Ishikawa (cell line): ENCODE measurements at regions not wholly inside any gene's neighbourhood (a gene's known extent, or its start where the extent isn't known, plus 50 kb on each side); places are given as distances from the start of the nearest gene placed in this dataset.

Experiments used
- CEBPB ChIP-seq: IDR thresholded peaks from 2 replicates; pipeline ENCODE4 v1.6.1; 2012
- CREB1 ChIP-seq: IDR thresholded peaks from 2 replicates; pipeline ENCODE4 v1.6.1; 2012; ENCODE audit warnings: low read depth
- EGR1 ChIP-seq: IDR thresholded peaks from 2 replicates; pipeline ENCODE4 v1.6.1; 2012
- EP300 ChIP-seq: IDR thresholded peaks from 2 replicates; pipeline ENCODE4 v1.6.1; 2012; ENCODE audit warnings: borderline replicate concordance
- FOXM1 ChIP-seq: IDR thresholded peaks from 2 replicates; pipeline ENCODE4 v1.6.1; 2012; ENCODE audit warnings: low read depth, borderline replicate concordance
- MAX ChIP-seq: IDR thresholded peaks from 2 replicates; pipeline ENCODE4 v1.6.1; 2012
- NFIC ChIP-seq: IDR thresholded peaks from 2 replicates; pipeline ENCODE4 v1.6.1; 2012
- RAD21 ChIP-seq: IDR thresholded peaks from 2 replicates; pipeline ENCODE4 v1.6.1; 2012; ENCODE audit warnings: low read depth
- TAF1 ChIP-seq: IDR thresholded peaks from 2 replicates; pipeline ENCODE4 v1.6.1; 2012; ENCODE audit warnings: low read depth, mild to moderate bottlenecking
- TCF12 ChIP-seq: IDR thresholded peaks from 2 replicates; pipeline ENCODE4 v1.6.1; 2012; ENCODE audit warnings: low read depth
- TEAD4 ChIP-seq: IDR thresholded peaks from 2 replicates; pipeline ENCODE4 v1.6.1; 2012
- YY1 ChIP-seq: IDR thresholded peaks from 2 replicates; pipeline ENCODE4 v1.6.1; 2012; ENCODE audit warnings: low read depth
- ZBTB7A ChIP-seq: IDR thresholded peaks from 2 replicates; pipeline ENCODE4 v1.6.1; 2012; ENCODE audit warnings: low read depth
- TF ChIP-seq, protein P1 (sequence below): IDR thresholded peaks from 2 replicates; pipeline ENCODE4 v1.6.1; 2012
- TF ChIP-seq, protein P2 (sequence below): IDR thresholded peaks from 2 replicates; pipeline ENCODE4 v1.6.1; 2012; ENCODE audit warnings: low read depth, mild to moderate bottlenecking

DNA sequence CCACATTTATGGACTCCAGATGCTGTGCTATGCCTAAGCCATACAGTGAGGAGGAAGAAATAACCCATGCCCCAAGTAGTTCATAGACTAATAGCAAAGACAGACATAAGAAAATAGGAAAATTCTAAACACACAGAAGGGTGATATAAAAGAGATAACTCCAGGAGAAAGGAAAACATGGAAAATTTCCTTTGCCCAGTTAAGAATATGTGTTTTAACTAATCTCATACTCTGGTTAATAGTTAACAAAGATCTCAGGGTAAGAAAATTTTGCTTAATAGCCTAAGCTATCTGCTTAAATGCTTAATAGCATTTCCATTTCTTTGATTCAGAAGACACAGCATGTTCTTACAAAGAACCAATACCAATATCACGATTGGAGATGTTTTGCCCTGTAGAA, 358.0 kb downstream of the MSX2 start:
- TF ChIP-seq, protein P1, sequence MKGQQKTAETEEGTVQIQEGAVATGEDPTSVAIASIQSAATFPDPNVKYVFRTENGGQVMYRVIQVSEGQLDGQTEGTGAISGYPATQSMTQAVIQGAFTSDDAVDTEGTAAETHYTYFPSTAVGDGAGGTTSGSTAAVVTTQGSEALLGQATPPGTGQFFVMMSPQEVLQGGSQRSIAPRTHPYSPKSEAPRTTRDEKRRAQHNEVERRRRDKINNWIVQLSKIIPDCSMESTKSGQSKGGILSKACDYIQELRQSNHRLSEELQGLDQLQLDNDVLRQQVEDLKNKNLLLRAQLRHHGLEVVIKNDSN = no peak
- no peak for TF ChIP-seq CEBPB
- TF ChIP-seq RAD21 = no peak
- TF ChIP-seq, protein P2, sequence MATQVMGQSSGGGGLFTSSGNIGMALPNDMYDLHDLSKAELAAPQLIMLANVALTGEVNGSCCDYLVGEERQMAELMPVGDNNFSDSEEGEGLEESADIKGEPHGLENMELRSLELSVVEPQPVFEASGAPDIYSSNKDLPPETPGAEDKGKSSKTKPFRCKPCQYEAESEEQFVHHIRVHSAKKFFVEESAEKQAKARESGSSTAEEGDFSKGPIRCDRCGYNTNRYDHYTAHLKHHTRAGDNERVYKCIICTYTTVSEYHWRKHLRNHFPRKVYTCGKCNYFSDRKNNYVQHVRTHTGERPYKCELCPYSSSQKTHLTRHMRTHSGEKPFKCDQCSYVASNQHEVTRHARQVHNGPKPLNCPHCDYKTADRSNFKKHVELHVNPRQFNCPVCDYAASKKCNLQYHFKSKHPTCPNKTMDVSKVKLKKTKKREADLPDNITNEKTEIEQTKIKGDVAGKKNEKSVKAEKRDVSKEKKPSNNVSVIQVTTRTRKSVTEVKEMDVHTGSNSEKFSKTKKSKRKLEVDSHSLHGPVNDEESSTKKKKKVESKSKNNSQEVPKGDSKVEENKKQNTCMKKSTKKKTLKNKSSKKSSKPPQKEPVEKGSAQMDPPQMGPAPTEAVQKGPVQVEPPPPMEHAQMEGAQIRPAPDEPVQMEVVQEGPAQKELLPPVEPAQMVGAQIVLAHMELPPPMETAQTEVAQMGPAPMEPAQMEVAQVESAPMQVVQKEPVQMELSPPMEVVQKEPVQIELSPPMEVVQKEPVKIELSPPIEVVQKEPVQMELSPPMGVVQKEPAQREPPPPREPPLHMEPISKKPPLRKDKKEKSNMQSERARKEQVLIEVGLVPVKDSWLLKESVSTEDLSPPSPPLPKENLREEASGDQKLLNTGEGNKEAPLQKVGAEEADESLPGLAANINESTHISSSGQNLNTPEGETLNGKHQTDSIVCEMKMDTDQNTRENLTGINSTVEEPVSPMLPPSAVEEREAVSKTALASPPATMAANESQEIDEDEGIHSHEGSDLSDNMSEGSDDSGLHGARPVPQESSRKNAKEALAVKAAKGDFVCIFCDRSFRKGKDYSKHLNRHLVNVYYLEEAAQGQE = no peak
- no peak for TF ChIP-seq TCF12
- no peak for TF ChIP-seq ZBTB7A
- TF ChIP-seq TEAD4 = no peak
- no peak for TF ChIP-seq CREB1
- TF ChIP-seq TAF1 = no peak
- TF ChIP-seq YY1 = no peak
- TF ChIP-seq FOXM1 = no peak
- TF ChIP-seq MAX = no peak
- no peak for TF ChIP-seq EGR1
- TF ChIP-seq NFIC = no peak
- no peak for TF ChIP-seq EP300

DNA sequence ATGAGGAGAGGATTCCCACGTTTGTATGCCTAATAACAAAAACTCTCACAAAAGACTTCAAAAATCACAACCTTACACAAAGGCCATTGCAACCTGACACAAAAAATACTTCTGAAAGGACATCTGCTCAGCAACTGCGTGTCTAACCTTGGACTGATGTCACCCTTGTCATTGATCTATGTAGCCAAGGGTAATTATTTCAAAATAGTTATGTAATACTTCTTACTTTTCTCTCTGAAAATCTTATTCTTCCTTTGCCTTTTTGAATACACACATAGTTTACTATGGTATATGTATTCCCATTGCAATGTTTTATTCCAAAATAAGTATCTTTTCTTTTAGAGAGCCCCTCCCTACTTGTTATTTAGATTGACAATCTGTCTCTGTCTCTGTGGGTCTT, 355.3 kb downstream of the MSX2 start:
- TF ChIP-seq TEAD4 = no peak
- no peak for TF ChIP-seq TCF12
- TF ChIP-seq, protein P2 = no peak
- TF ChIP-seq FOXM1 = no peak
- no peak for TF ChIP-seq TAF1

DNA sequence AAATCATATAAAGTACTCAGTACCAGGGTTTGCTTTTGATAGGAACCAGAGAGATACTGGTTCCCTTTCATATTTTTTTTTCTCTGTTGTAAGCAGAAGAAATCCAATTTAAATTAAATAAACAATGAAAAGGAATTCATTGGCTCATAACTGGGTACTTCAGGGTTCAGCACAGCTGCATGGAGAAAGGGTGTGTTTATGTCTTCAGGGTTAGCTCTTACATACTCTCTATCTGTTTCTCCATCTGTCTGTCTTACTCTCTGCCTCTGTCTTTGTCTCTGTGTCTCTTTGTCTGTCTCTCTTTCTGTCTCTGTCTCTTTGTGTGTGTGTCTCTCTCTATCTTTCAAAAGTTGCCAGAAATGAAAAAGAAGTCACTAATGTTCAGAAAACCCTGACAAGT, 345.9 kb downstream of the MSX2 start:
- TF ChIP-seq ZBTB7A (no peak), CREB1 (no peak), YY1 (no peak), NFIC (no peak), EGR1 (no peak), RAD21 (no peak), TCF12 (no peak), EP300 (no peak), CEBPB (no peak), TAF1 (no peak), TEAD4 (no peak)
- TF ChIP-seq, protein P1 = no peak
- TF ChIP-seq, protein P2 = no peak

DNA sequence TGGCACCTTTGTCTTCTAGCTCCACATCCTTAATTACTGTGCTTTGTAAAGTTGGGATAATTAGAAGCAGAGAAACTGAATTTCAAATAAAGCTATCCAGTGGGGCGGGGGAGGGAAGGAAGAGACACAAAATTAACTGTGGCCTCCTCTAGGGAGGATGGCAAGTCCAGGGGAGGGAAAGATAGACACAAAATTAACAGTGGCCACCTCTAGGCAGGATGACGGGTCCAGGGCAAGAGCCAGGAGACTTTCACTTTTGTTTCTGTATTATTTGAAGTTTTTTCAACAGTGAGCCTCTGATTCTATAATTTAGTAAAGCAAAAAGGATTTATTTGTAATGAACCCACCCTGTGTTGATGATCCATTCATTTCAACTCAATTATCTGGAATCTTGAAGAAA, 335.9 kb downstream of the MSX2 start:
- TF ChIP-seq EGR1 (no peak), TCF12 (no peak), CREB1 (no peak), NFIC (no peak), MAX (no peak), RAD21 (no peak), ZBTB7A (no peak), EP300 (no peak), CEBPB (no peak)
- TF ChIP-seq, protein P2 = no peak
